ENCODE measurements at regions not wholly inside any gene's neighbourhood (a gene's known extent, or its start where the extent isn't known, plus 50 kb on each side); places are given as distances from the start of the nearest gene placed in this dataset.

GRCh38 chr3:21902956-21903355 lies 151.9 kb upstream of the ZNF385D start:
- no peaks in the 10 kb centered on the region for H3K9me3 ChIP-seq
- no peaks in the 10 kb centered on the region for H3K36me3 ChIP-seq
- no peaks in the 10 kb centered on the region for H3K4me1 ChIP-seq (ENCODE audit: control insufficient read depth in 1 of 2, low read depth in 2 of 2)
- TF ChIP-seq CTCF (IDR thresholded peaks at IDR 0.05): no peak
- H3K4me3 ChIP-seq: no peak overlapping the region
- H3K27me3 ChIP-seq (replicated peaks; ENCODE audit: insufficient read depth): no peaks in the 10 kb centered on the region
- H3K27ac ChIP-seq: no peak overlapping the region
- DNase-seq (ENCODE audit: low spot score): no peak
- ATAC-seq (ENCODE audit: insufficient number of reproducible peaks, low FRiP score, low read depth): no peak

GRCh38 chr3:21909096-21909495 lies 158.1 kb upstream of the ZNF385D start:
- H3K9me3 ChIP-seq: no peaks in the 10 kb centered on the region
- no peaks in the 10 kb centered on the region for H3K36me3 ChIP-seq
- TF ChIP-seq CTCF (IDR thresholded peaks at IDR 0.05): no peak
- no peak overlapping the region for H3K4me3 ChIP-seq
- no peaks in the 10 kb centered on the region for H3K27me3 ChIP-seq (replicated peaks; ENCODE audit: insufficient read depth)
- DNase-seq (ENCODE audit: low spot score) (no peak), ATAC-seq (ENCODE audit: insufficient number of reproducible peaks, low FRiP score, low read depth) (no peak)
- H3K4me1 ChIP-seq (ENCODE audit: control insufficient read depth in 1 of 2, low read depth in 2 of 2): no peaks in the 10 kb centered on the region
- H3K27ac ChIP-seq: no peak overlapping the region

GRCh38 chr3:21912711-21913110 lies 161.7 kb upstream of the ZNF385D start:
- DNase-seq (ENCODE audit: low spot score) (no peak), ATAC-seq (ENCODE audit: insufficient number of reproducible peaks, low FRiP score, low read depth) (no peak)
- Histone ChIP-seq H3K27me3 (replicated peaks; ENCODE audit: insufficient read depth) (no peaks in the 10 kb centered on the region), H3K4me1 (ENCODE audit: control insufficient read depth in 1 of 2, low read depth in 2 of 2) (no peaks in the 10 kb centered on the region), H3K27ac (no peak overlapping the region), H3K36me3 (no peaks in the 10 kb centered on the region), H3K9me3 (no peaks in the 10 kb centered on the region), H3K4me3 (no peak overlapping the region)
- no peak for TF ChIP-seq CTCF (IDR thresholded peaks at IDR 0.05)

DNA sequence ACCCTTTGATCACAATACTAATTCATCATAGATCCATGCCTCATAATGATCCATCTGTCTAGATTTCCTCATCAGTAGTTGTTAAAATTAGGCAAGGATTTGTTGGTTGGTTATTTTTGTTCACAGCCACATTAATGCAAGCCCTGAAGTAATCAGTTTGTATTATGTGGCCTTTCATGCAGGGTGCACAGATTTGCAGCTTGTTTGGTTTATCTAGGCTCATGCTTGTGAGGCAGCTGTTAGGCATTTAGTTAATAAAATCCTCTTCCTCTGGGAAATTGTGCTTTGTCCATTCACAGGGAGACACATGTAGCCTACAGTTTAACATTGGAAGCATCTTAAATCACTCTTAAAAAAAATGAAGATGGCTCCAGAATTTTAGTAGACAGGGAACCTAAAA lies 162.8 kb upstream of the ZNF385D start:
- ATAC-seq (ENCODE audit: insufficient number of reproducible peaks, low FRiP score, low read depth) (no peak), DNase-seq (ENCODE audit: low spot score) (no peak)
- no peak for TF ChIP-seq CTCF (IDR thresholded peaks at IDR 0.05)

GRCh38 chr3:21914451-21914850 lies 163.4 kb upstream of the ZNF385D start:
- no peak for ATAC-seq (ENCODE audit: insufficient number of reproducible peaks, low FRiP score, low read depth)
- H3K4me3 ChIP-seq: no peak overlapping the region
- no peaks in the 10 kb centered on the region for H3K27me3 ChIP-seq (replicated peaks; ENCODE audit: insufficient read depth)

More for the DNA sequence above, 162.8 kb upstream of the ZNF385D start:
- H3K27me3 ChIP-seq (replicated peaks; ENCODE audit: insufficient read depth): no peaks in the 10 kb centered on the region
- no peaks in the 10 kb centered on the region for H3K36me3 ChIP-seq
- H3K27ac ChIP-seq: no peak overlapping the region
- H3K9me3 ChIP-seq: no peaks in the 10 kb centered on the region
- no peak overlapping the region for H3K4me3 ChIP-seq
- no peaks in the 10 kb centered on the region for H3K4me1 ChIP-seq (ENCODE audit: control insufficient read depth in 1 of 2, low read depth in 2 of 2)

More at GRCh38 chr3:21914451-21914850, 163.4 kb upstream of the ZNF385D start:
- DNase-seq (ENCODE audit: low spot score): no peak
- Histone ChIP-seq H3K36me3 (no peaks in the 10 kb centered on the region), H3K9me3 (no peaks in the 10 kb centered on the region), H3K4me1 (ENCODE audit: control insufficient read depth in 1 of 2, low read depth in 2 of 2) (no peaks in the 10 kb centered on the region), H3K27ac (no peak overlapping the region)
- TF ChIP-seq CTCF (IDR thresholded peaks at IDR 0.05): no peak

Data from thoracic aorta (tissue), 2 donors.